Esophagus squamous epithelium (tissue), 4 donors: ENCODE measurements at regions not wholly inside any gene's neighbourhood (a gene's known extent, or its start where the extent isn't known, plus 50 kb on each side); places are given as distances from the start of the nearest gene placed in this dataset.

Source experiments
- POLR2A ChIP-seq, 4 donors: fragments of 450-650 bp; IDR thresholded peaks; one replicate each; pipeline ENCODE4 v1.6.1; 2017; ENCODE audit warnings: antibody characterized with exemption in 4 of 4, mild to moderate bottlenecking in 4 of 4, moderate library complexity in 3 of 4
- TF ChIP-seq, protein P1 (sequence below), 6 experiments: fragments of 450-650 bp in 4 of 6; fragments of 200-600 bp in 2 of 6; sonication (generic) in 2 of 6; IDR thresholded peaks; one replicate each; pipeline ENCODE4 v1.5.1; 2016 to 2019; ENCODE audit warnings: antibody characterized with exemption in 6 of 6, mild to moderate bottlenecking in 4 of 6, moderate library complexity in 4 of 6

DNA sequence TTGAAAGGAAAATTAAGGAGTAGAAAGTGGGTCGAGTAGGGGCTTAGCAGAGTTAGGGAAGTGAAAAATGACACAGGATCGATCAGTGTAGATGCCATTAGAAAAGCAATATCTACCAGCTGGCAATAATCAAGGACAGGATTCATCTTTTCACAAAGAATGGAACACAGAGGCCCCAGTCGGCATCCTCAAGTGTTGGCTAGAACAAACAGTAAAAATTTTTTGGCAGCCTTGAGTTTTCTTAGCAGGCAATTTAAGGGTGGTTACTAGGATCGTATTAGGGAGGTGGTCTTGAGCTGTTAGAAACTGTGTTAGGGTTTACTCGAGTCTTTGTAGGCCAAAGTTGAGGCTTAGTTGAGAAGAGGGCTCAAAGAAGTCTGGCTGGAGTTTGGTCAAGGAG lies 658.8 kb upstream of the SGO1 start:
- TF ChIP-seq, protein P1, sequence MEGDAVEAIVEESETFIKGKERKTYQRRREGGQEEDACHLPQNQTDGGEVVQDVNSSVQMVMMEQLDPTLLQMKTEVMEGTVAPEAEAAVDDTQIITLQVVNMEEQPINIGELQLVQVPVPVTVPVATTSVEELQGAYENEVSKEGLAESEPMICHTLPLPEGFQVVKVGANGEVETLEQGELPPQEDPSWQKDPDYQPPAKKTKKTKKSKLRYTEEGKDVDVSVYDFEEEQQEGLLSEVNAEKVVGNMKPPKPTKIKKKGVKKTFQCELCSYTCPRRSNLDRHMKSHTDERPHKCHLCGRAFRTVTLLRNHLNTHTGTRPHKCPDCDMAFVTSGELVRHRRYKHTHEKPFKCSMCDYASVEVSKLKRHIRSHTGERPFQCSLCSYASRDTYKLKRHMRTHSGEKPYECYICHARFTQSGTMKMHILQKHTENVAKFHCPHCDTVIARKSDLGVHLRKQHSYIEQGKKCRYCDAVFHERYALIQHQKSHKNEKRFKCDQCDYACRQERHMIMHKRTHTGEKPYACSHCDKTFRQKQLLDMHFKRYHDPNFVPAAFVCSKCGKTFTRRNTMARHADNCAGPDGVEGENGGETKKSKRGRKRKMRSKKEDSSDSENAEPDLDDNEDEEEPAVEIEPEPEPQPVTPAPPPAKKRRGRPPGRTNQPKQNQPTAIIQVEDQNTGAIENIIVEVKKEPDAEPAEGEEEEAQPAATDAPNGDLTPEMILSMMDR (IDR thresholded peaks at IDR 0.05): no peak
- TF ChIP-seq POLR2A (IDR thresholded peaks at IDR 0.05): no peak
